Breast epithelium (tissue), 3 donors: ENCODE measurements at regions not wholly inside any gene's neighbourhood (a gene's known extent, or its start where the extent isn't known, plus 50 kb on each side); places are given as distances from the start of the nearest gene placed in this dataset.

Source experiments
- CTCF ChIP-seq, 3 donors: fragments of 450-650 bp; IDR thresholded peaks; one replicate each; pipeline ENCODE4 v1.5.1; 2016 to 2017; ENCODE audit warnings: antibody characterized with exemption in 3 of 3, mild to moderate bottlenecking in 3 of 3, moderate library complexity in 3 of 3
- POLR2A ChIP-seq: fragments of 450-650 bp; IDR thresholded peaks from one replicate; pipeline ENCODE4 v1.6.1; 2016; ENCODE audit warnings: antibody characterized with exemption, mild to moderate bottlenecking, moderate library complexity
- POLR2AphosphoS5 ChIP-seq, 3 donors: sonication (generic); formaldehyde crosslinking; IDR thresholded peaks; one replicate each; pipeline ENCODE4 v1.6.1; 2017; ENCODE audit warnings: antibody characterized with exemption in 3 of 3

GRCh38 chr5:110899566-110900412 is 161.0 kb downstream of the SLC25A46 start:
- no peak for TF ChIP-seq CTCF (IDR thresholded peaks at IDR 0.05)
- TF ChIP-seq POLR2A: no peak
- no peak for TF ChIP-seq POLR2AphosphoS5 (IDR thresholded peaks at IDR 0.05)
